Sigmoid colon (tissue), 6 donors: ENCODE measurements at regions not wholly inside any gene's neighbourhood (a gene's known extent, or its start where the extent isn't known, plus 50 kb on each side); places are given as distances from the start of the nearest gene placed in this dataset.

ENCODE experiments used
- DNase-seq: peaks from one replicate; pipeline ENCODE4 v3.0.0-alpha.2; 2019
- H3K27ac ChIP-seq, 4 donors: fragments of 200-600 bp; sonication (generic); one replicate each; pipeline ENCODE4 v1.5.1; 2016 to 2019; ENCODE audit warnings: mild to moderate bottlenecking in 1 of 4
- H3K27me3 ChIP-seq, 3 donors: fragments of 200-600 bp; sonication (generic); one replicate each; pipeline ENCODE4 v1.5.1; 2019; ENCODE audit warnings: mild to moderate bottlenecking in 1 of 3
- H3K36me3 ChIP-seq, 4 donors: fragments of 200-600 bp; sonication (generic); one replicate each; pipeline ENCODE4 v1.5.1; 2016 to 2019
- H3K4me1 ChIP-seq, 4 donors: fragments of 200-600 bp; sonication (generic); one replicate each; pipeline ENCODE4 v1.5.1; 2017 to 2019
- H3K4me3 ChIP-seq, 4 donors: fragments of 200-600 bp; sonication (generic); one replicate each; pipeline ENCODE4 v1.5.1; 2017 to 2019; ENCODE audit warnings: mild to moderate bottlenecking in 2 of 4, moderate library complexity in 1 of 4
- H3K9me3 ChIP-seq, 4 donors: fragments of 200-600 bp in 3 of 4; sonication (generic) in 3 of 4; one replicate each; pipeline versions ENCODE4 v1.5.1 to v1.6.1; 2013 to 2019
- EP300 ChIP-seq, 4 donors: sonication (generic); formaldehyde crosslinking; IDR thresholded peaks; one replicate each; pipeline ENCODE4 v1.6.1; 2017; ENCODE audit warnings: antibody characterized with exemption in 4 of 4
- POLR2A ChIP-seq, 2 donors: fragments of 450-650 bp; IDR thresholded peaks; one replicate each; pipeline ENCODE4 v1.6.1; 2016; ENCODE audit warnings: antibody characterized with exemption in 2 of 2, mild to moderate bottlenecking in 2 of 2, moderate library complexity in 2 of 2
- POLR2AphosphoS5 ChIP-seq, 4 donors: sonication (generic); formaldehyde crosslinking; IDR thresholded peaks; one replicate each; pipeline ENCODE4 v1.6.1; 2017; ENCODE audit warnings: antibody characterized with exemption in 4 of 4
- WGBS, 2 donors: extraction: QIAGEN DNeasy Blood & Tissue Kit; methylation state at CpG; one replicate each; pipeline ENCODE4 v1.1.7; 2013; 5-methylcytosine and 5-hydroxymethylcytosine counted together
- intact Hi-C: fragments of 100-400 bp; cut with DNase I; formaldehyde crosslinking; loops from one replicate; pipeline ENCODE4 v1.15.1; 2023
- TF ChIP-seq, protein P1 (sequence below), 4 experiments: fragments of 450-650 bp in 3 of 4; fragments of 200-600 bp in 1 of 4; IDR thresholded peaks; one replicate each; pipeline ENCODE4 v1.5.1; 2016 to 2019; ENCODE audit warnings: antibody characterized with exemption in 4 of 4, mild to moderate bottlenecking in 3 of 4, moderate library complexity in 2 of 4
- donor health status: healthy with polysubstance abuse.
- donor health status: healthy.

DNA sequence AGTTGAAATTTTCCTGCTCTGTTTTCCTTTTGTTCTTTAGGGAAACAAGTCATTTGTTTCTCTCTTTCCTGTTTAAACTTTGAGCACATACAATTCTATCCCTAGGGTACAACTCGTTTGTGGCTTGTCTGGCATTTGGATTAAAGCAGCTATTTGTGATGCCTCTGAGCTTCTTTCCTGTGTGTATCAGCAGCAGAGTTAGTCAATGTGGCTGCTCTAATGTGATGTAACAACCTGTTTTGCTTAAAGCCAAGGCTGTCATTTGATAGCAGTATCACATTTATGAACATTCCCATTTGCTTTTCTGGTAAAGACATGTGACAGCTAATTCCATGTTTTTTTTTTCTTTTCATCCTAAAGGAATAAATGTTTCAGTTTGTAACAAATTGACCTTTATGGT, 314.3 kb upstream of the CHD1 start:
- no peaks in the 10 kb centered on the region for H3K27me3 ChIP-seq
- H3K4me3 ChIP-seq, result no peak overlapping the region
- intact Hi-C loops, result no loop called here
- 5 to 14% methylated on average over 1 of the region's 1 CpG for WGBS, 2 donors
- no peaks in the 10 kb centered on the region for H3K4me1 ChIP-seq
- no peak overlapping the region for H3K27ac ChIP-seq
- no peak for TF ChIP-seq EP300 (IDR thresholded peaks at IDR 0.05)
- TF ChIP-seq POLR2A (IDR thresholded peaks at IDR 0.05), result no peak
- no peak for TF ChIP-seq POLR2AphosphoS5 (IDR thresholded peaks at IDR 0.05)
- H3K36me3 ChIP-seq, result no peaks in the 10 kb centered on the region
- DNase-seq, result no peak
- H3K9me3 ChIP-seq, result no peaks in the 10 kb centered on the region

DNA sequence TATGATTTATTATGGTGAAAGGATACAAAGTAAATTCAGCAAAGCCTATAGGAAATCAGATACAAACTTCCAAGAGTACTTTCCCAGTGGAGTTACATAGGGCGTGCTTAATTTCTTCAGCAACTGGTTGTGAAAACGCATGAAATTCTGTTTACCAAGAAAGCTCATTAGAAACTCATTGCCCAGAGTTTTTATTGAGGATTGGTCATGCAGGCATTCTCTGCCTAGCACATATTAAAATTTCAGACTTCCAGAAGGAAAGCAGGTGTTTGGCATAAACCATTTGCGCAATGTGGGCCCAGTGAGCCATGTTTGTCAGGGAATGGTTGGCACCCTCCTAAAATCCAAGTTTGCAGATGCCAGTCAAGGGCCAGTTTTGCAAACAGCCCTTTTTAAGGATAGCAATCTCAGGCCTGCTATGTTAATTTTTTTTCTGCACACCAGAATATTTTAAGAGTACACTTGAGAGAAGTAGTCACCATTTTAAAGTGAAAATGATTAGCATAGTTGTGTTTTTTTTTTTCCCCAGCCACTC, 311.1 kb upstream of the CHD1 start:
- Histone ChIP-seq H3K4me3 (no peak overlapping the region), H3K27ac (no peak overlapping the region), H3K9me3 (no peaks in the 10 kb centered on the region), H3K27me3 (no peaks in the 10 kb centered on the region), H3K4me1 (no peaks in the 10 kb centered on the region), H3K36me3 (no peaks in the 10 kb centered on the region)
- DNase-seq, result no peak
- WGBS, 2 donors, result 79 to 90% methylated on average over 3 of the region's 3 CpGs
- intact Hi-C loops, result no loop called here
- no peak for TF ChIP-seq EP300 (IDR thresholded peaks at IDR 0.05)
- no peak for TF ChIP-seq POLR2A (IDR thresholded peaks at IDR 0.05)
- TF ChIP-seq, protein P1, sequence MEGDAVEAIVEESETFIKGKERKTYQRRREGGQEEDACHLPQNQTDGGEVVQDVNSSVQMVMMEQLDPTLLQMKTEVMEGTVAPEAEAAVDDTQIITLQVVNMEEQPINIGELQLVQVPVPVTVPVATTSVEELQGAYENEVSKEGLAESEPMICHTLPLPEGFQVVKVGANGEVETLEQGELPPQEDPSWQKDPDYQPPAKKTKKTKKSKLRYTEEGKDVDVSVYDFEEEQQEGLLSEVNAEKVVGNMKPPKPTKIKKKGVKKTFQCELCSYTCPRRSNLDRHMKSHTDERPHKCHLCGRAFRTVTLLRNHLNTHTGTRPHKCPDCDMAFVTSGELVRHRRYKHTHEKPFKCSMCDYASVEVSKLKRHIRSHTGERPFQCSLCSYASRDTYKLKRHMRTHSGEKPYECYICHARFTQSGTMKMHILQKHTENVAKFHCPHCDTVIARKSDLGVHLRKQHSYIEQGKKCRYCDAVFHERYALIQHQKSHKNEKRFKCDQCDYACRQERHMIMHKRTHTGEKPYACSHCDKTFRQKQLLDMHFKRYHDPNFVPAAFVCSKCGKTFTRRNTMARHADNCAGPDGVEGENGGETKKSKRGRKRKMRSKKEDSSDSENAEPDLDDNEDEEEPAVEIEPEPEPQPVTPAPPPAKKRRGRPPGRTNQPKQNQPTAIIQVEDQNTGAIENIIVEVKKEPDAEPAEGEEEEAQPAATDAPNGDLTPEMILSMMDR (IDR thresholded peaks at IDR 0.05), result no peak
- TF ChIP-seq POLR2AphosphoS5 (IDR thresholded peaks at IDR 0.05), result no peak

DNA sequence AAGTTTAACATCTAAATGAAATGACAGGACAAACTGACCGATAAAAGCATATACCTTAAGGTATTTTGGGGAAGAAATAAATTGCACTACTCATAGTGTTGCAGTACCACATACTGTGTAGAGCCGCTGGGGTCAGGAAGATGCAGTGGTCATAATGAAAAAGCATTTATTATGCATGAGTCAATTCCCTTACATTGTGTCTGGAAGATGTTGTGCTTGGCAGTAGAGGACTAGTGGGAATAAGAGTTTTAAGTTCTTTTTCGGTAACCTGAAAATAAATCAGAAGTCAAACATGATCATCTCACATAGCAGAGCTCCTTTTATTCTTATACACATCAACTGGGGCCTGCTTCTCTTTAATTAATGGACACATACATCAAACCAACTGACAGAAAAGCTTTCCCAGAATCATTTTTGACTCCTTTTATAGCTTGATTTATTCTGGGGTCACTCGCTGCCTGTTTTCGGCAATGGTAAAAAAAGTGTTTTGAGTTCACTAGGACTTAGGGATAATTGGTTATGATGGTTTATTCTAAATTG, 262.5 kb upstream of the CHD1 start:
- no peak overlapping the region for H3K4me3 ChIP-seq
- no peaks in the 10 kb centered on the region for H3K27me3 ChIP-seq
- WGBS, 2 donors, result 75 to 80% methylated on average over 5 of the region's 5 CpGs
- H3K27ac ChIP-seq, result no peak overlapping the region
- H3K36me3 ChIP-seq, result no peaks in the 10 kb centered on the region
- TF ChIP-seq EP300 (IDR thresholded peaks at IDR 0.05), result no peak
- no peak for TF ChIP-seq POLR2A (IDR thresholded peaks at IDR 0.05)
- TF ChIP-seq, protein P1 (IDR thresholded peaks at IDR 0.05), result no peak
- TF ChIP-seq POLR2AphosphoS5 (IDR thresholded peaks at IDR 0.05), result no peak
- DNase-seq, result no peak
- no peaks in the 10 kb centered on the region for H3K9me3 ChIP-seq
- intact Hi-C loops, result no loop called here
- no peaks in the 10 kb centered on the region for H3K4me1 ChIP-seq

DNA sequence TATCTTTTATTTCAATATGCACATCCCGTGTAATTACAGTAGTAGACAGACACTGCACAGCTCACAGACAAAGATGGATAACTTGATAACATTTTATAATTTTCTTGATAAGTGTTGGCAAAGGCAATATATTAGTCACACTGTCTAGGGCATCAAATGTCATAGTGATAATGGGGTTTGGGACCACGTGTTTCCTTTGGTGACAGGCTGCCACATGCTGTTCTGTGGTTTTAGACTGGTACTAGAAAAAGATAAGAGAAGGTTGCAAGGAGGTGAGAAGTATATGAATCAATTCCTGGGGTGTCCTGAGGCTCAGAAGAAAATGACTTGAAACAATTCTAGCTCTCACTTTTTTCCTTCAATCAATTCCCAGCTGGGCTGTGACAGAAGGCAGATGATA, 258.8 kb upstream of the CHD1 start:
- intact Hi-C loops, result no loop called here
- Histone ChIP-seq H3K36me3 (no peaks in the 10 kb centered on the region), H3K27me3 (no peaks in the 10 kb centered on the region), H3K4me1 (no peaks in the 10 kb centered on the region), H3K9me3 (no peaks in the 10 kb centered on the region), H3K27ac (no peak overlapping the region), H3K4me3 (no peak overlapping the region)
- WGBS, 2 donors, result 41 to 54% methylated on average over 2 of the region's 2 CpGs
- DNase-seq, result no peak
- TF ChIP-seq POLR2AphosphoS5 (IDR thresholded peaks at IDR 0.05) (no peak), EP300 (IDR thresholded peaks at IDR 0.05) (no peak), POLR2A (IDR thresholded peaks at IDR 0.05) (no peak)
- TF ChIP-seq, protein P1 (IDR thresholded peaks at IDR 0.05), result no peak

DNA sequence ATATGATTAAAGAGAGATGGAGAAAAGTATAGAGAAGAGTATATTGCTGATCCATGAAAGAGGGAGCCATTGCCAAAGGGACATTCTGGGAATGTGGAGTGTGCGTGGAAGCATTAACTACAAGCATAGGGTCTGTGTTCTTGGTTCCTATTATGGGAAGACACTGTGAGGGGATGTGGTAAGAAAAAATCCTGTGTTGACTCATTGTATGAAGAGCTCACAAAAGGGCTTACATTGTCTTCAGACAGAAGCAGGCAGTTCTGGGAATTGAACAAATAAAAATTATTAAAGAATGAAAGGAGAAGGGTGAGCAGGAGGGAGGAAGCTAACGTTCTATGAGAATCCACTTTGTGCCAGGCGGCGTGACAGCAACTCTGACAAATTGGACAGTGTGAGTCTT, 250.4 kb upstream of the CHD1 start:
- TF ChIP-seq POLR2A (IDR thresholded peaks at IDR 0.05), result no peak
- TF ChIP-seq, protein P1 (IDR thresholded peaks at IDR 0.05), result no peak
- no peak for TF ChIP-seq POLR2AphosphoS5 (IDR thresholded peaks at IDR 0.05)
- TF ChIP-seq EP300 (IDR thresholded peaks at IDR 0.05), result no peak
- intact Hi-C loops, result no loop called here
- no peaks in the 10 kb centered on the region for H3K27me3 ChIP-seq
- H3K9me3 ChIP-seq, result no peaks in the 10 kb centered on the region
- no peaks in the 10 kb centered on the region for H3K4me1 ChIP-seq
- 90 to 93% methylated on average over 4 of the region's 4 CpGs for WGBS, 2 donors
- H3K4me3 ChIP-seq, result no peak overlapping the region
- DNase-seq, result no peak
- H3K36me3 ChIP-seq, result no peaks in the 10 kb centered on the region
- no peak overlapping the region for H3K27ac ChIP-seq
